Esophagus muscularis mucosa (tissue), 4 donors: ENCODE measurements at regions not wholly inside any gene's neighbourhood (a gene's known extent, or its start where the extent isn't known, plus 50 kb on each side); places are given as distances from the start of the nearest gene placed in this dataset.

Source experiments
- DNase-seq: peaks from one replicate; pipeline ENCODE4 v3.0.0-alpha.2; 2017; ENCODE audit errors: extremely low spot score
- H3K27ac ChIP-seq, 4 donors: fragments of 200-600 bp; sonication (generic); replicated peaks in 1 of 4; 1 replicate in 3 of 4; 2 replicates in 1 of 4; pipeline ENCODE4 v1.5.1; 2016 to 2019; ENCODE audit warnings: mild to moderate bottlenecking in 1 of 4
- H3K27me3 ChIP-seq, 4 donors: fragments of 200-600 bp; sonication (generic); one replicate each; pipeline versions ENCODE4 v1.5.1 to v1.6.0; 2016 to 2019
- H3K36me3 ChIP-seq, 4 donors: fragments of 200-600 bp; sonication (generic); one replicate each; pipeline ENCODE4 v1.5.1; 2016 to 2019
- H3K4me1 ChIP-seq, 4 donors: fragments of 200-600 bp; sonication (generic); one replicate each; pipeline ENCODE4 v1.5.1; 2016 to 2019
- H3K4me3 ChIP-seq, 4 donors: fragments of 200-600 bp; sonication (generic); 1 replicate in 2 of 4; 2 replicates in 2 of 4; pipeline ENCODE4 v1.5.1; 2016 to 2019; ENCODE audit warnings: mild to moderate bottlenecking in 4 of 4, moderate library complexity in 1 of 4
- H3K9me3 ChIP-seq, 4 donors: fragments of 200-600 bp; sonication (generic); 1 replicate in 3 of 4; 2 replicates in 1 of 4; pipeline ENCODE4 v1.5.1; 2016 to 2019
- EP300 ChIP-seq: sonication (generic); formaldehyde crosslinking; IDR thresholded peaks from one replicate; pipeline ENCODE4 v1.6.1; 2017; ENCODE audit warnings: antibody characterized with exemption
- POLR2A ChIP-seq: fragments of 450-650 bp; IDR thresholded peaks from one replicate; pipeline ENCODE4 v1.6.1; 2017; ENCODE audit warnings: antibody characterized with exemption, moderate library complexity, mild to moderate bottlenecking, low read depth
- POLR2AphosphoS5 ChIP-seq, 2 donors: sonication (generic); formaldehyde crosslinking; IDR thresholded peaks; one replicate each; pipeline ENCODE4 v1.6.1; 2017; ENCODE audit warnings: antibody characterized with exemption in 2 of 2
- WGBS: methylation state at CpG from one replicate; pipeline ENCODE4 v1.1.5; 2018; 5-methylcytosine and 5-hydroxymethylcytosine counted together
- intact Hi-C: fragments of 100-400 bp; cut with DNase I; formaldehyde crosslinking; loops from one replicate; pipeline ENCODE4 v1.15.1; 2023
- TF ChIP-seq, protein P1 (sequence below), 3 experiments: fragments of 200-600 bp in 2 of 3; fragments of 450-650 bp in 1 of 3; sonication (generic) in 2 of 3; IDR thresholded peaks; one replicate each; pipeline ENCODE4 v1.5.1; 2017 to 2019; ENCODE audit warnings: antibody characterized with exemption in 3 of 3, mild to moderate bottlenecking in 2 of 3, moderate library complexity in 1 of 3

DNA sequence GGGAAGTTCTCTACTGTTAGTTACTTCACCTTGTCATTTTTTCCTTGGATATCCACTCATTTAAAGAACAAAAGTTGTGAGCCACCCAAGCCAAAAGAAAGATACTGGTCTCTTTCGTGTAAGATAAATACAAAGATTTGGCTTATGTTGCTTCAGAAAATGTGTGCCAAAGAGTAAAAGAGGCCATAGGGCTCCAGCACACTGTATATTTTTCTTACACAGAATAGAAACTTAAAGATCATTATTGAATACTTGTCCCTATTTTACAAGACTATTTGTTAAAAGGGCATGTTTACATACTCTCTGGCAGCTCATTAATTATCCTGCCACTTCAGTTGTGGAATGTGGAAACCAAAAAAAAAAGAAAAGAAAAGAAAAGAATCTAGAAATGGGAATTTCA lies 284.2 kb upstream of the LRRC7 start:
- no peak for DNase-seq
- Histone ChIP-seq H3K36me3 (no peaks in the 10 kb centered on the region), H3K9me3 (no peaks in the 10 kb centered on the region), H3K27ac (no peak overlapping the region), H3K27me3 (no peaks in the 10 kb centered on the region), H3K4me1 (peaks cover 0 to 15% (median 7%) of the 10 kb centered on the region in 4 donors), H3K4me3 (no peak overlapping the region)
- 12% methylated on average over 1 of the region's 1 CpG for WGBS
- TF ChIP-seq POLR2A (no peak), POLR2AphosphoS5 (IDR thresholded peaks at IDR 0.05) (no peak), EP300 (no peak)
- TF ChIP-seq, protein P1, sequence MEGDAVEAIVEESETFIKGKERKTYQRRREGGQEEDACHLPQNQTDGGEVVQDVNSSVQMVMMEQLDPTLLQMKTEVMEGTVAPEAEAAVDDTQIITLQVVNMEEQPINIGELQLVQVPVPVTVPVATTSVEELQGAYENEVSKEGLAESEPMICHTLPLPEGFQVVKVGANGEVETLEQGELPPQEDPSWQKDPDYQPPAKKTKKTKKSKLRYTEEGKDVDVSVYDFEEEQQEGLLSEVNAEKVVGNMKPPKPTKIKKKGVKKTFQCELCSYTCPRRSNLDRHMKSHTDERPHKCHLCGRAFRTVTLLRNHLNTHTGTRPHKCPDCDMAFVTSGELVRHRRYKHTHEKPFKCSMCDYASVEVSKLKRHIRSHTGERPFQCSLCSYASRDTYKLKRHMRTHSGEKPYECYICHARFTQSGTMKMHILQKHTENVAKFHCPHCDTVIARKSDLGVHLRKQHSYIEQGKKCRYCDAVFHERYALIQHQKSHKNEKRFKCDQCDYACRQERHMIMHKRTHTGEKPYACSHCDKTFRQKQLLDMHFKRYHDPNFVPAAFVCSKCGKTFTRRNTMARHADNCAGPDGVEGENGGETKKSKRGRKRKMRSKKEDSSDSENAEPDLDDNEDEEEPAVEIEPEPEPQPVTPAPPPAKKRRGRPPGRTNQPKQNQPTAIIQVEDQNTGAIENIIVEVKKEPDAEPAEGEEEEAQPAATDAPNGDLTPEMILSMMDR (IDR thresholded peaks at IDR 0.05), result no peak
- intact Hi-C loops, result no loop called here

DNA sequence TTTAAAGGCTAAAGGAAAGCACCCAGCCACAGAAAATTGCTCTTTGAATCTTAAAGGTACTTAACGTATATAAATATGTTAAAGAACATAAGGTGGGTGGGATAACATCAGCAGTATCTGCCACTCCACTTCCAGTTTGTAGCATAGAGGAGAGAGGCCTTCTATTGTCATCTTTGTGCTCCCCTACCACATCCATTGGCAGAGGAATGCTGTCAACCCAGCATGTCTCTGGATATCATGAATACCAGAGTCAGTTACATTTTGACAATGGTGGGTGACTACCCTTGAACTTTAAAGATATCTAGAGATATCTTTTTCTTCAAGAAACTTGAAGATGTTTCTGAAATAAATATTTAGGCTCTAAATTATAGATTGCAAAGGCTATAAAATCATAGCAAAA lies 283.2 kb upstream of the LRRC7 start:
- TF ChIP-seq POLR2A, result no peak
- no peak for TF ChIP-seq EP300
- TF ChIP-seq, protein P1 (IDR thresholded peaks at IDR 0.05), result no peak
- H3K4me3 ChIP-seq, result no peak overlapping the region
- 86% methylated on average over 1 of the region's 1 CpG for WGBS
- no peak overlapping the region for H3K27ac ChIP-seq
- peaks cover 0 to 15% (median 7%) of the 10 kb centered on the region in 4 donors for H3K4me1 ChIP-seq
- intact Hi-C loops, result no loop called here
- no peaks in the 10 kb centered on the region for H3K27me3 ChIP-seq
- H3K9me3 ChIP-seq, result no peaks in the 10 kb centered on the region
- no peak for DNase-seq
- no peaks in the 10 kb centered on the region for H3K36me3 ChIP-seq

DNA sequence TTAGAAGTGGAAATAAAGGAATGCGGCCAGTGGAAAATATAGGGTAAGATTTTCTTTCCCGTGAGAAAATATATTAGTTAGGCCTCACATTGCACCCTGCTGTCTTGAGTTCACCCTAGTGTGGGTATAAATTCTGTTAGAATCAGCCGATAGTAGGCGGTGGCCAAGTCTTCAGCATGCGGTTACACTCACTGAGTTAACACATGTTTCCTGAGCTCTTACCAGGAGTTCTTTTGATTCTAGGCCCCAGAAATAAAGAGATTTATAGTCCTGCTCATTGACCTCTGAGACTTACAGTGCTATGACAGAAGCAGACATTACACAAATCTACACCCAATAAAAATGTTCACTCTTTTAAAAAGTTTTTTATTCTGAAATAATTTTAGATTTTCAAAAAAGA lies 279.3 kb upstream of the LRRC7 start:
- Histone ChIP-seq H3K4me3 (no peak overlapping the region), H3K4me1 (peaks cover 0 to 11% (median 7%) of the 10 kb centered on the region in 4 donors), H3K36me3 (no peaks in the 10 kb centered on the region), H3K27me3 (no peaks in the 10 kb centered on the region), H3K9me3 (no peaks in the 10 kb centered on the region), H3K27ac (no peak overlapping the region)
- 97% methylated on average over 5 of the region's 5 CpGs for WGBS
- no peak for DNase-seq
- intact Hi-C loops, result no loop called here
- TF ChIP-seq, protein P1 (IDR thresholded peaks at IDR 0.05), result no peak
- no peak for TF ChIP-seq POLR2AphosphoS5 (IDR thresholded peaks at IDR 0.05)
- no peak for TF ChIP-seq POLR2A
- TF ChIP-seq EP300, result no peak

DNA sequence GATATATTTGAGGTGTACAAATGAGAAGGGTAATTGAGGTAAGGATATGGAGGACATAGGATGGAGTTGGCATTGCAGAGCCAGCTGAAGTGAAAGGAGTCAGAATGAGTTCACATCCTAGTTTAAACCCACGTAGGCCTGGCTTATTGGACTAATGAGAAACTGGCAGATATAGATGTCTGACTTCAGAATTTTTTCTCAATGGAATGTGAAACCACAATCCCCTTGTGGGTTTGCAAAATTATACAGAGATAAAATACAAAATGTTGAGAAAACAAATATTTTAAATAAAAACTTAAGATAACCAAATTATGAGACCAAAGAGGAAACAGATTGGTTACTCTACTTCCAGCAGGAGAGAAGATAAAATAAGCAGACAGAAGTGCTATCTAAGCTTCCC lies 277.4 kb upstream of the LRRC7 start:
- no peaks in the 10 kb centered on the region for H3K4me1 ChIP-seq
- H3K27me3 ChIP-seq, result no peaks in the 10 kb centered on the region
- TF ChIP-seq POLR2A (no peak), EP300 (no peak), POLR2AphosphoS5 (IDR thresholded peaks at IDR 0.05) (no peak)
- TF ChIP-seq, protein P1 (IDR thresholded peaks at IDR 0.05), result no peak
- 59% methylated on average over 1 of the region's 1 CpG for WGBS
- H3K27ac ChIP-seq, result no peak overlapping the region
- no peak overlapping the region for H3K4me3 ChIP-seq
- no peaks in the 10 kb centered on the region for H3K36me3 ChIP-seq
- DNase-seq, result no peak
- intact Hi-C loops, result no loop called here
- no peaks in the 10 kb centered on the region for H3K9me3 ChIP-seq

DNA sequence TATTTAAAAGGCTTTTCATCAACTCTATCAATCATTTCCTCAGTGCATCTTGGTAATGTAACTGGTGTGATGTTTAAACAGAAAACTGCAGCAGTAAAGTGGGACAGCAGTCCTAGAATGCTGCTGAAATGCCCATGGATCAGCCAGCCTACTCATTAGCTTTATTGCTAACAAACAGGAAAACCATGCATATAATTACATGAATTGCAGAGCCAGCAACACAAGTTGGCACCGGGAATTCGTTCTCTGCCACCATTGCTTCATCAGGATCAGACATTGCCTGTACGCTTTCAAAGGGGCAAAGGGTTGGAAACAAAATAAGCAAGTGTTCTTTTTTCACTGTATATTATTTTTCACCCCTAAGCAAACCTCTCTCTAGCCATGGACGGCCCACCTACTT lies 276.2 kb upstream of the LRRC7 start:
- Histone ChIP-seq H3K9me3 (no peaks in the 10 kb centered on the region), H3K36me3 (no peaks in the 10 kb centered on the region), H3K4me3 (no peak overlapping the region), H3K4me1 (no peaks in the 10 kb centered on the region), H3K27ac (no peak overlapping the region), H3K27me3 (no peaks in the 10 kb centered on the region)
- no peak for DNase-seq
- intact Hi-C loops, result no loop called here
- TF ChIP-seq EP300, result no peak
- TF ChIP-seq POLR2A, result no peak
- TF ChIP-seq, protein P1 (IDR thresholded peaks at IDR 0.05), result no peak
- TF ChIP-seq POLR2AphosphoS5 (IDR thresholded peaks at IDR 0.05), result no peak
- WGBS, result 87% methylated on average over 4 of the region's 4 CpGs
